ENCODE measurements at regions not wholly inside any gene's neighbourhood (a gene's known extent, or its start where the extent isn't known, plus 50 kb on each side); places are given as distances from the start of the nearest gene placed in this dataset.
A peak's percentile ranks its signal among the peaks of the same experiment; 100 is the strongest.
"Not testable (repeated sequence)": the region's sequence is repeated elsewhere in the genome, so short reads cannot be mapped to it uniquely, and the experiment has no call there.

GRCh38 chr14:98915625-98916024, 356.4 kb downstream of the BCL11B start:
- DNase-seq, result no peak

GRCh38 chr14:98916036-98916435, 356.0 kb downstream of the BCL11B start:
- no peak for DNase-seq

GRCh38 chr14:98916476-98916875, 355.5 kb downstream of the BCL11B start:
- DNase-seq, result no peak

GRCh38 chr14:98919434-98919833, 352.6 kb downstream of the BCL11B start:
- no peak for DNase-seq

- not testable (repeated sequence) for DNase-seq
Measured at GRCh38 chr14:98921306-98921705, 350.7 kb downstream of the BCL11B start.

DNA sequence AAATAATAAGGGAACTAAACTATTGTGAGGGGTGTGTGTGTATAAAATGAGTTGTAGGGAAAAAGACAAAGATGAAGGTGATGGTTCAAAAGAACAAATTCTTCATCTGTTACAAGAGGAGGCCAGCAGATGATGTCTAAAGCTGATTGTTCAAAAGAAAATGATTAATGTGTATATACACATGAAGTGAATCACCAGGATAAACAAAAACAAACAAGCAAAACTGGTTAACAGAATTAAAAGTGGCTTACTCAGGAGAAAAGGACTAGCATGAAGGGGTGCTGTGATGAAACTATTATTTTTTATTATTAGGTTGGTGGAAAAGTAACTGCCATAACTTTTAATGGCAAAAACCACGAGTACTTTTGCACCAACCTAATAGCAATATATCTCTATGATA, 348.4 kb downstream of the BCL11B start:
- no peak for DNase-seq

DNA sequence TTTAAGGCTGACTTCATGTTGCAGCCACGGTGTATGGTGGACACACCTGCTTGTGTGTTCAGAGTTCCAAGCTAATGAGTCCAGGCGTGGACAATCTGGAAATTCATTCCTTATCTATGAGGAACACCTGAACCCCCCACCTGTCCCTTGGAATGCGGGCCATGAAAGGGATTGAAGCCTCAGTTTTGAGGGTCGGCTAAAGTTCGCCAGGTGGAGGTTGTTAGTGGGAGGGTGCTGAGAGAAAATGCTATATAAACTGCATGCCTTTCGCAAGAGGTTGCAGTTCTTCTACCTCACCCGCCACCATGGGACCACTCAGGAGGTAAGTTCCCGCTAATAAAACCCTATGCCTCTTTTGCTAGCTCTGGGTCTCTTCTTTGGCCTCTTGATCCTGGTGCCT, 348.0 kb downstream of the BCL11B start:
- no peak for DNase-seq

GRCh38 chr14:98925354-98926040, 346.5 kb downstream of the BCL11B start:
- no peak for DNase-seq

- no peak for DNase-seq
Measured at GRCh38 chr14:98926146-98926545, 345.9 kb downstream of the BCL11B start.

- DNase-seq, result no peak
Measured at GRCh38 chr14:98926801-98927200, 345.2 kb downstream of the BCL11B start.

DNA sequence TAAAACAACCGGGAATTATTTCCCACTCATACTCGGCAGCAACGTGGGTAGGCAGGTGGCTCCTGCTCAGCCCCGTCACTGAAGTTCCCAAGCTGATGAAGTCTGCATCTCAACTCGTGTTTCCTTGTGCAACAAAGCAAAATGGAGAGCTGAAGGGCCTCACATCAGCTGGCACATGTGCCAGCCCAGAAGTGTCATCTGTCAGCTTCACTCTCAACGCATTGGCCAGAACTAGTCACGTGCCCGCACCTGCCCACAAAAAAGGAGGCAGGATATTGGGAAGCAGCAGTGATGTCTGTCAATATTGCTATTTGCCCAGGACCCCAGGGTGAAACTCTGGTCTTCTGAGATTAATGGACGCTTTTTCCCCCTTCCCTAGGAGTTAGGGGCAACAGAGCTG, 344.0 kb downstream of the BCL11B start:
- DNase-seq, result no peak

GRCh38 chr14:98928418-98928817, 343.6 kb downstream of the BCL11B start:
- DNase-seq, result no peak

DNA sequence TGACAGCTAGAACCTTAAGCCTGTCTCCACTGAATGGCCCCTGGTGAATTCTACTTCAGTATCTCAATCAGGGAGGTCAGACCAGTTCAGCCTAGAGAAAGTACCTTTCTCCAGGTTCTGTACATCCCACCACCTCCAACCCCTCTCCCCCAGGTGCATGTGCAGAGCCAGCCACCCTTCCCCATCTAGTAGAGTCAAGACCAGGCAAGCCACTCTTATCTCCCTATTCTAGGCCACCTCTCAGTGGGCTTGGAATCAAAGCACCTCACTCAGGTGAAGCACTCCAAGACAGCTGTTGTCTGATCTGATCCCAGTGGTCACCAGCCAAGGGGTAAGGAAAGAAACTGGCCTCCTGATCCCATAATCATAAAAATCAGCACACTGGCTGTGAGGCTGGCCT, 340.9 kb downstream of the BCL11B start:
- no peak for DNase-seq

DNA sequence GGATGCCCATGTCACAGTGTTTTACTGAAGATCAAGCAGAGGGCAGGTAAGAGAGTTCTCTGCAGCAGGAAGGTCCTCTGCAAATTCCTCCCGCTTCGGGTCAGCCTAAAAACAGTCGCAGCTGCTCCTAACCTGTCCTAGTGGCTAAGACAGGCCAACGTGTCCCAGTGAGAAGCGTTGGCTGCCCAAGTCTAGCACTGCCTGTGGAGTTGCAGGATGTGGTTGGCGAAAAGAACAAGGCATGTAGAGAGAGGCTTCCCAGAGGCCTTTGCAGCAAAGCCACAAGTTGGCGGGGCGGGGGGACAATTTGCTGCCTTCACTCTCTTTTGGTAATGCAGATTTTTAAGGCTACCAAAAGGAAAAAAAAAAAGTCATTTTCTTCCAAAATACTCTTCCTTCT, 340.1 kb downstream of the BCL11B start:
- peak; percentile 56 for DNase-seq

GRCh38 chr14:98932431-98933325, 339.3 kb downstream of the BCL11B start:
- DNase-seq, result no peak

GRCh38 chr14:98934569-98934968, 337.4 kb downstream of the BCL11B start:
- not testable (repeated sequence) for DNase-seq

DNA sequence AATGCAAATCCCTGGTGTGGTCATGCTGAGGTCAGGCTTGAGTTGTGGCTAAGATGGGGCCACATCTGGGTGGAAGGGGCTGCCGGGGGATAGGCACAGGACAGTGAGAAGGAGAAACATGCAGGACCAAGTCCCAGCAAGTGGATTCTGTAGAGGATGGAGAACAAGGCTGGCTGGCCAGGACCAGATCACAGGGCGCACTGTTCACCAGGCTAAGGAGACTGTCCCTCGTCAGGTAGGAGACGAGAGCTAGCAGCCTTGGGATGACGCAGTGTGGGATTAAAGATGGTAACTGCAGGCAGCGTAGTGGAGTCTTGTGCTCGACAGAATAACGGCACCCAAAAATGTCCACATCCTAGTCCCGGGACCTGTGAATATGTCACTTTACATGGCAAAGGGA, 336.1 kb downstream of the BCL11B start:
- no peak for DNase-seq

- no peak for DNase-seq
Measured at GRCh38 chr14:98937021-98937420, 335.0 kb downstream of the BCL11B start.

- no peak for DNase-seq
Measured at GRCh38 chr14:98937712-98938505, 334.1 kb downstream of the BCL11B start.

GRCh38 chr14:98940693-98941437, 331.1 kb downstream of the BCL11B start:
- no peak for DNase-seq

- no peak for DNase-seq
Measured at GRCh38 chr14:98941481-98941880, 330.5 kb downstream of the BCL11B start.

DNA sequence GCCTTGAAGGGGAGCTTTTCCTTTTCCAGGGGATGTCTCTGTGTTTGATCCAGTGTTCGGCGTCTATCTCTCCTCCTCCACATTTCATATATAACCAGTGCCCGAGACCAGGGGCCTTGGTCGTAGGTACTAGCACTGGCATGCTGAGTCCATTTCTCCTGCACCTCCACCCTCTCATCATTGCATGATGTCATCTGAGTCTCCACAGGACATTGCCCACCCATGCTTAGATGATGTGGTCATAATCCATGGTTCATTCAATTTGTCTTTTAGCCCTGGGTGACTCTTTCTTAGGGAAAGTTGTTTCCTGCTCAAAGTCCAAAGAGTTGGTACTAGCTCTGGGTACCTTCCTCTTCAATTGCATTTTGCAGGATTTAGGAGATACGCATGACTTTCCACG, 328.1 kb downstream of the BCL11B start:
- DNase-seq, result no peak

GRCh38 chr14:98944989-98945388, 327.0 kb downstream of the BCL11B start:
- DNase-seq, result no peak
